Neural cell (in vitro differentiated cells): ENCODE measurements at regions not wholly inside any gene's neighbourhood (a gene's known extent, or its start where the extent isn't known, plus 50 kb on each side); places are given as distances from the start of the nearest gene placed in this dataset.
"Not testable (repeated sequence)": the region's sequence is repeated elsewhere in the genome, so short reads cannot be mapped to it uniquely, and the experiment has no call there.

ENCODE experiments used
- H2AFZ ChIP-seq: fragments of 200-600, 300-800 bp; sonication (generic), shearing (Covaris generic); 2 replicates; pipeline ENCODE4 v1.6.0; 2014; ENCODE audit warnings: low read depth, mild to moderate bottlenecking, antibody characterized with exemption, low read length, moderate library complexity
- H3F3A ChIP-seq: fragments of 200-600 bp; shearing (Covaris generic); 2 replicates; pipeline ENCODE4 v1.6.1; 2016; ENCODE audit warnings: mild to moderate bottlenecking, moderate library complexity, mixed read lengths, antibody characterized with exemption, low read length; ENCODE audit not compliant: insufficient read depth, poor library complexity, severe bottlenecking
- H3K27ac ChIP-seq: fragments of 200-600, 300-800 bp; sonication (generic), shearing (Covaris generic); 2 replicates; pipeline ENCODE4 v1.5.1; 2014; ENCODE audit warnings: mild to moderate bottlenecking, low read length, moderate library complexity
- H3K27me3 ChIP-seq: fragments of 300-800, 200-600 bp; sonication (generic), shearing (Covaris generic); 2 replicates; pipeline ENCODE4 v1.6.0; 2014; ENCODE audit warnings: mild to moderate bottlenecking, low read depth, low read length, moderate library complexity; ENCODE audit not compliant: insufficient read depth
- H3K36me3 ChIP-seq: fragments of 300-800, 200-600 bp; sonication (generic), shearing (Covaris generic); 2 replicates; pipeline ENCODE4 v1.5.1; 2014; ENCODE audit warnings: mild to moderate bottlenecking, antibody characterized with exemption, low read length, moderate library complexity; ENCODE audit not compliant: insufficient read depth
- H3K4me2 ChIP-seq: fragments of 300-800, 200-600 bp; sonication (generic), shearing (Covaris generic); 2 replicates; pipeline ENCODE4 v1.6.0; 2014; ENCODE audit warnings: mild to moderate bottlenecking, low read length
- H3K4me3 ChIP-seq: fragments of 300-800, 200-600 bp; sonication (generic), shearing (Covaris generic); 2 replicates; pipeline ENCODE4 v1.5.1; 2014; ENCODE audit warnings: mild to moderate bottlenecking, low read length, moderate library complexity
- H3K79me2 ChIP-seq: fragments of 200-600 bp; shearing (Covaris generic); replicated peaks from 2 replicates; pipeline ENCODE4 v1.6.0; 2014; ENCODE audit warnings: mild to moderate bottlenecking, low read length, moderate library complexity; ENCODE audit not compliant: insufficient read depth
- H3K9ac ChIP-seq: fragments of 300-800, 200-600 bp; sonication (generic), shearing (Covaris generic); 2 replicates; pipeline ENCODE4 v1.6.1; 2016; ENCODE audit warnings: mild to moderate bottlenecking, low read length, mixed read lengths
- H3K9me2 ChIP-seq: fragments of 200-600 bp; shearing (Covaris generic); 2 replicates; pipeline ENCODE4 v1.6.1; 2016; ENCODE audit warnings: mild to moderate bottlenecking, low read length, mixed read lengths; ENCODE audit not compliant: insufficient read depth
- H3K9me3 ChIP-seq: fragments of 200-600, 300-800 bp; sonication (generic), shearing (Covaris generic); 2 replicates; pipeline ENCODE4 v1.6.1; 2016; ENCODE audit warnings: mild to moderate bottlenecking, mixed run types, low read length, moderate library complexity, mixed read lengths
- H4K20me1 ChIP-seq: fragments of 200-600 bp; shearing (Covaris generic); 2 replicates; pipeline ENCODE4 v1.6.1; 2016; ENCODE audit warnings: mild to moderate bottlenecking, mixed run types; ENCODE audit not compliant: insufficient read depth
- CTCF ChIP-seq: fragments of 450-650 bp; IDR thresholded peaks from 2 replicates; pipeline ENCODE4 v1.5.1; 2014; ENCODE audit warnings: antibody characterized with exemption, mild to moderate bottlenecking, moderate library complexity; ENCODE audit not compliant: poor library complexity, severe bottlenecking
- EP300 ChIP-seq: fragments of 450-650 bp; conservative IDR thresholded peaks from 2 replicates; pipeline ENCODE4 v1.6.1; 2014; ENCODE audit warnings: antibody characterized with exemption, mild to moderate bottlenecking, moderate library complexity; ENCODE audit not compliant: poor library complexity, severe bottlenecking
- EZH2 ChIP-seq: fragments of 200-600, 300-800 bp; shearing (Covaris generic), sonication (generic); IDR thresholded peaks from 2 replicates; pipeline ENCODE4 v1.6.1; 2014; ENCODE audit warnings: antibody characterized with exemption, low read length, borderline replicate concordance, mild to moderate bottlenecking; ENCODE audit not compliant: insufficient read depth, poor library complexity, severe bottlenecking
- MXI1 ChIP-seq: fragments of 450-650 bp; conservative IDR thresholded peaks from 2 replicates; pipeline ENCODE4 v1.6.1; 2014; ENCODE audit warnings: antibody characterized with exemption, mild to moderate bottlenecking; ENCODE audit not compliant: poor library complexity, severe bottlenecking
- POLR2AphosphoS5 ChIP-seq: IDR thresholded peaks from 2 replicates; pipeline ENCODE4 v1.6.1; 2012
- RAD21 ChIP-seq: fragments of 450-650 bp; conservative IDR thresholded peaks from 2 replicates; pipeline ENCODE4 v1.6.1; 2014; ENCODE audit warnings: antibody characterized with exemption, mild to moderate bottlenecking, moderate library complexity
- REST ChIP-seq: IDR thresholded peaks from 2 replicates; pipeline ENCODE4 v1.6.1; 2012; ENCODE audit warnings: borderline replicate concordance
- SMC3 ChIP-seq: fragments of 450-650 bp; conservative IDR thresholded peaks from 2 replicates; pipeline ENCODE4 v1.6.1; 2014; ENCODE audit warnings: antibody characterized with exemption, mild to moderate bottlenecking, moderate library complexity; ENCODE audit not compliant: poor library complexity
- TAF1 ChIP-seq: IDR thresholded peaks from 2 replicates; pipeline ENCODE4 v1.6.1; 2012; ENCODE audit warnings: low read depth

GRCh38 chr7:34569975-34570699, 87.9 kb upstream of the NPSR1 start:
- Histone ChIP-seq H3K4me2 (no peak overlapping the region), H3K36me3 (no peaks in the 10 kb centered on the region), H4K20me1 (no peaks in the 10 kb centered on the region), H3K4me3 (no peak overlapping the region), H3K9ac (no peak overlapping the region), H3K9me3 (no peaks in the 10 kb centered on the region), H3F3A (no peaks in the 10 kb centered on the region), H3K9me2 (no peaks in the 10 kb centered on the region), H3K79me2 (no peaks in the 10 kb centered on the region), H2AFZ (no peak overlapping the region), H3K27me3 (no peaks in the 10 kb centered on the region), H3K27ac (no peak overlapping the region)
- TF ChIP-seq POLR2AphosphoS5, result no peak
- no peak for TF ChIP-seq MXI1
- TF ChIP-seq REST, result no peak
- no peak for TF ChIP-seq EZH2
- TF ChIP-seq CTCF, result no peak
- TF ChIP-seq EP300, result no peak
- no peak for TF ChIP-seq SMC3
- no peak for TF ChIP-seq TAF1
- TF ChIP-seq RAD21, result no peak

DNA sequence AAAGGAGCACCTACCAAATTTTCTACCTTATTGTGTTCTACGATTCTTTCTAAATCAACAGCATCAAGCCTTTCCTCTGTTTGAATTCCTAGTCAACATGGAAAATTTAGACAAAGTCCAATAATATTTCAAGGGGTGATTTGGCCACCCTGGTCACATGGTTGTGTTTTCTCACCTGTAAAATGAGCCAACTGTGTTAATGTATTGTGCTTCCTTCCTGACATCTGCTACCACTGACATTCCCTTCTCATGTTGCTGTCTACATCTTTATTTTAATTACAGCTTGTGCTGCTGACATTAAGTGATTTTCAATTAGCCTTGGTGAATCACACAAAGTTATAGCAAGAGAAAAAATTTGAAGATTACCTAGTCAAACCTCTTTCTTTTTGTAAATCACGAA, 83.0 kb upstream of the NPSR1 start:
- no peaks in the 10 kb centered on the region for H3K36me3 ChIP-seq
- no peaks in the 10 kb centered on the region for H3K9me3 ChIP-seq
- no peak overlapping the region for H2AFZ ChIP-seq
- H3K27ac ChIP-seq, result no peak overlapping the region
- no peaks in the 10 kb centered on the region for H3K27me3 ChIP-seq
- no peaks in the 10 kb centered on the region for H3K9me2 ChIP-seq
- H3K4me3 ChIP-seq, result no peak overlapping the region
- H3K9ac ChIP-seq, result no peak overlapping the region
- TF ChIP-seq REST (no peak), SMC3 (no peak), CTCF (no peak), EP300 (no peak), EZH2 (no peak), RAD21 (no peak)
- no peaks in the 10 kb centered on the region for H3F3A ChIP-seq
- no peaks in the 10 kb centered on the region for H3K79me2 ChIP-seq
- H3K4me2 ChIP-seq, result no peak overlapping the region
- H4K20me1 ChIP-seq, result no peaks in the 10 kb centered on the region

- H3K9me3 ChIP-seq, H3F3A ChIP-seq, H3K9me2 ChIP-seq, H4K20me1 ChIP-seq, H3K27ac ChIP-seq, H3K4me2 ChIP-seq, H2AFZ ChIP-seq, H3K79me2 ChIP-seq, H3K36me3 ChIP-seq, H3K4me3 ChIP-seq, H3K9ac ChIP-seq, H3K27me3 ChIP-seq: not testable (repeated sequence)
These were observed 80.1 kb upstream of the NPSR1 start for GRCh38 chr7:34577934-34578333.
